ENCODE measurements at regions not wholly inside any gene's neighbourhood (a gene's known extent, or its start where the extent isn't known, plus 50 kb on each side); places are given as distances from the start of the nearest gene placed in this dataset.

DNA sequence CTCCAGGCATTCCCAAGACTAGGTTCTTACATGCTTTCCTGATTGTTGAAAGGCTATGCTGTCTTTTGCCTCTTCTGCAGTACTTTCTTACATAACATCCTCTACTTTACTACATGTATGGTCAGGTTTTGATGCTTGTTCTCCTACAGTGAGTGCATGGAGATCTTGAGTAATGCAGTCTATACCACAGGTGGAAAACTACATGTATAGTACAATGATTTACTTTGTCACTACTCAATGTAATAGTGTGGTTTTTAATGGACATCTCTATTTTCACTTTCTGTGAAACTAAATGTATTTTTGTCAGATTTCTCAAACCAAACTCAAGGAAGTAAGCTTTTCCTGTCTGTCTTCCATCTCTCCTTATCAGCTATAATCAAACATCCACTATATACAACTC, 657.0 kb downstream of the TUSC7 start:
- intact Hi-C loops (cut with micrococcal nuclease; ENCODE audit: unreplicated experiment), result no loop called here
- TF ChIP-seq, protein P1, sequence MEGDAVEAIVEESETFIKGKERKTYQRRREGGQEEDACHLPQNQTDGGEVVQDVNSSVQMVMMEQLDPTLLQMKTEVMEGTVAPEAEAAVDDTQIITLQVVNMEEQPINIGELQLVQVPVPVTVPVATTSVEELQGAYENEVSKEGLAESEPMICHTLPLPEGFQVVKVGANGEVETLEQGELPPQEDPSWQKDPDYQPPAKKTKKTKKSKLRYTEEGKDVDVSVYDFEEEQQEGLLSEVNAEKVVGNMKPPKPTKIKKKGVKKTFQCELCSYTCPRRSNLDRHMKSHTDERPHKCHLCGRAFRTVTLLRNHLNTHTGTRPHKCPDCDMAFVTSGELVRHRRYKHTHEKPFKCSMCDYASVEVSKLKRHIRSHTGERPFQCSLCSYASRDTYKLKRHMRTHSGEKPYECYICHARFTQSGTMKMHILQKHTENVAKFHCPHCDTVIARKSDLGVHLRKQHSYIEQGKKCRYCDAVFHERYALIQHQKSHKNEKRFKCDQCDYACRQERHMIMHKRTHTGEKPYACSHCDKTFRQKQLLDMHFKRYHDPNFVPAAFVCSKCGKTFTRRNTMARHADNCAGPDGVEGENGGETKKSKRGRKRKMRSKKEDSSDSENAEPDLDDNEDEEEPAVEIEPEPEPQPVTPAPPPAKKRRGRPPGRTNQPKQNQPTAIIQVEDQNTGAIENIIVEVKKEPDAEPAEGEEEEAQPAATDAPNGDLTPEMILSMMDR (conservative IDR thresholded peaks at IDR 0.05), result no peak
- no peak for TF ChIP-seq EZH2 (IDR thresholded peaks at IDR 0.05; ENCODE audit: low read depth)
- H3K36me3 ChIP-seq (ENCODE audit: low read depth), result no peaks in the 10 kb centered on the region
- H3K4me3 ChIP-seq, result no peak overlapping the region
- no peaks in the 10 kb centered on the region for H3K4me1 ChIP-seq (replicated peaks; ENCODE audit: insufficient read depth)
- H3K9me2 ChIP-seq (ENCODE audit: insufficient read depth), result no peaks in the 10 kb centered on the region; the same call in 1 of the 2 replicates
- no peaks in the 10 kb centered on the region for H3F3A ChIP-seq (ENCODE audit: insufficient read depth, low read depth)
- DNase-seq, result no peak
- no peak overlapping the region for H2AFZ ChIP-seq
- no peaks in the 10 kb centered on the region for H4K20me1 ChIP-seq (ENCODE audit: insufficient read depth)
- CTCF ChIA-PET, result no interaction called here
- BruUV-seq (replicated peaks), result no TSS peak
- no peaks in the 10 kb centered on the region for H3K9me3 ChIP-seq (ENCODE audit: insufficient read depth, low read depth)
- H3K27me3 ChIP-seq (ENCODE audit: insufficient read depth, low read depth), result no peaks in the 10 kb centered on the region
- H3K4me2 ChIP-seq, result no peak overlapping the region
- POLR2A ChIA-PET (ENCODE audit: unreplicated experiment), result no interaction called here
- no peaks in the 10 kb centered on the region for H3K79me2 ChIP-seq (ENCODE audit: low read depth)
- no peak overlapping the region for H3K27ac ChIP-seq

DNA sequence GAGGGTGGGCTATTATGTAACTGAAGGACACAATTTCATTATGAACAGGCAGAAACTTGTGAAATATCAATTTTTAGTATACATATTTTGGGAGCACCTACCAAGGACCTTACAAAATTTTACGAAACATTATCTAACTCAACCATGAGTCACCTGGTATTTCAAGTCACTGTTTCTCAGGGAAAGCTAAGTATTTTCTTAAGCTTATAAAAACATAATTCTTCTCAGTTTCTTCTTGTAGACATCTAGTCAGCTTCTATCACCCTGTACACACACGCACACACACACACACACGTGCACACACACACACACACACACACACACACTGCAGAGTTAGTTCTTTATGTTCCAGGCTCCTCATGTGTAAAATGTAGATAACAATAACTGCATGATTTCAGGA, 658.3 kb downstream of the TUSC7 start:
- no peak for DNase-seq
- H3K4me3 ChIP-seq, result no peak overlapping the region
- no peaks in the 10 kb centered on the region for H3K36me3 ChIP-seq (ENCODE audit: low read depth)
- ChIA-PET POLR2A (ENCODE audit: unreplicated experiment) (no interaction called here), CTCF (no interaction called here)
- H2AFZ ChIP-seq, result no peak overlapping the region
- intact Hi-C loops (cut with micrococcal nuclease; ENCODE audit: unreplicated experiment), result no loop called here
- H3K27me3 ChIP-seq (ENCODE audit: insufficient read depth, low read depth), result no peaks in the 10 kb centered on the region
- no peaks in the 10 kb centered on the region for H4K20me1 ChIP-seq (ENCODE audit: insufficient read depth)
- no peak overlapping the region for H3K27ac ChIP-seq
- H3K4me1 ChIP-seq (replicated peaks; ENCODE audit: insufficient read depth), result no peaks in the 10 kb centered on the region
- H3K9me3 ChIP-seq (ENCODE audit: insufficient read depth, low read depth), result no peaks in the 10 kb centered on the region
- H3K4me2 ChIP-seq, result no peak overlapping the region
- no peaks in the 10 kb centered on the region for H3K79me2 ChIP-seq (ENCODE audit: low read depth)
- H3K9me2 ChIP-seq (ENCODE audit: insufficient read depth), result no peaks in the 10 kb centered on the region; the same call in 1 of the 2 replicates
- H3F3A ChIP-seq (ENCODE audit: insufficient read depth, low read depth), result no peaks in the 10 kb centered on the region
- BruUV-seq (replicated peaks), result no TSS peak
- TF ChIP-seq, protein P1 (conservative IDR thresholded peaks at IDR 0.05), result no peak
- TF ChIP-seq EZH2 (IDR thresholded peaks at IDR 0.05; ENCODE audit: low read depth), result no peak

DNA sequence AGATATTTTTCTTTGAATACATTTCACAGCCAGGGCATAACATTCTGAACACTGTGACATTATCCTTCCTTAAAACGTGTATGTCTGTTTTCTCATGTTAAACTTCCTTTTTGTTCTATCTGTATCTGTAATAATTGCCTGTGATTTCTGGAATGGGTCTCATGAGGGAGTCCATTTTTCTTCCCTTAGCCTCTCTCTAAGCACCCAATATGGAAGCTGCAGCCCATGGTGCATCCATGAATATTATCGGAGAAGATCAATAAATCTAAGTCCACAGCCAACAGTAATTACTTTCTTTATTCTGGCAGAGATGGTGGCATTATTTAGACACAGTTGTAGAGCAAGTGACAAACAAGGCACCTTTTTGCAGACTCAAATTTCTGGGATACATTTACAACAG, 671.1 kb downstream of the TUSC7 start:
- Histone ChIP-seq H4K20me1 (ENCODE audit: insufficient read depth) (no peaks in the 10 kb centered on the region), H2AFZ (no peak overlapping the region), H3K9me3 (ENCODE audit: insufficient read depth, low read depth) (no peaks in the 10 kb centered on the region), H3K79me2 (ENCODE audit: low read depth) (no peaks in the 10 kb centered on the region), H3K27ac (no peak overlapping the region), H3F3A (ENCODE audit: insufficient read depth, low read depth) (no peaks in the 10 kb centered on the region), H3K4me3 (no peak overlapping the region), H3K4me1 (replicated peaks; ENCODE audit: insufficient read depth) (no peaks in the 10 kb centered on the region), H3K9me2 (ENCODE audit: insufficient read depth) (no peaks in the 10 kb centered on the region; the same call in 1 of the 2 replicates), H3K4me2 (no peak overlapping the region), H3K36me3 (ENCODE audit: low read depth) (no peaks in the 10 kb centered on the region), H3K27me3 (ENCODE audit: insufficient read depth, low read depth) (no peaks in the 10 kb centered on the region)
- BruUV-seq (replicated peaks), result no TSS peak
- DNase-seq, result no peak
- POLR2A ChIA-PET (ENCODE audit: unreplicated experiment), result no interaction called here
- CTCF ChIA-PET, result no interaction called here
- TF ChIP-seq, protein P1 (conservative IDR thresholded peaks at IDR 0.05), result no peak
- TF ChIP-seq EZH2 (IDR thresholded peaks at IDR 0.05; ENCODE audit: low read depth), result no peak
- intact Hi-C loops (cut with micrococcal nuclease; ENCODE audit: unreplicated experiment), result no loop called here

All from PC-9 (cell line).